HCT116 (cell line): ENCODE measurements at regions not wholly inside any gene's neighbourhood (a gene's known extent, or its start where the extent isn't known, plus 50 kb on each side); places are given as distances from the start of the nearest gene placed in this dataset.

Experiments used
- ATAC-seq: fragments of 200-7000 bp; cut with Tn5 transposase; 2 replicates; pipeline ENCODE4 v1.9.1; 2020; ENCODE audit warnings: mild to moderate bottlenecking, moderate library complexity
- BruUV-seq: library from RNA; stranded (reverse); fragments of 400-500 nt; replicated peaks from 2 replicates; lab custom pipeline; 2021; lab: Mats Ljungman, UMichigan
- CTCF ChIA-PET: fragments of 300-600 bp; sonication (Branson Sonifier 250); formaldehyde crosslinking; loops from one replicate; lab custom pipeline; 2021; ENCODE audit warnings: antibody characterized with exemption; lab: Charles Lee
- POLR2A ChIA-PET: fragments of 300-600, 350-600 bp; sonication (Branson Sonifier 250); formaldehyde crosslinking; loops from one replicate; lab custom pipeline; 2021; ENCODE audit warnings: antibody characterized with exemption; lab: Charles Lee
- RAD21 ChIA-PET, 2 experiments: fragments of 300-600 bp; sonication (Branson Sonifier 250); formaldehyde crosslinking; loops; one replicate each; lab custom pipeline; 2023; ENCODE audit warnings: low total read pairs in 2 of 2; ENCODE audit not compliant: uncharacterized antibody in 2 of 2, unreplicated experiment in 2 of 2, low non-redundant PET in 1 of 2; lab: Charles Lee
- DNase-seq: peaks from one replicate; pipeline ENCODE4 v3.0.0-alpha.2; 2010; ENCODE audit warnings: low read depth, low spot score
- H2AFZ ChIP-seq: fragments of 200-600 bp; shearing (Covaris generic), sonication (generic); 2 replicates; pipeline ENCODE4 v1.6.1; 2017; ENCODE audit warnings: low read depth, mixed run types, mixed read lengths, antibody characterized with exemption, low read length; ENCODE audit not compliant: poor library complexity, severe bottlenecking
- H3K27ac ChIP-seq: 2 replicates; pipeline ENCODE4 v1.5.1; 2012; ENCODE audit warnings: low read depth, low read length
- H3K27me3 ChIP-seq: fragments of 200-600 bp; sonication (generic); 2 replicates; pipeline ENCODE4 v1.6.1; 2016; ENCODE audit warnings: mixed run types, low read length, mixed read lengths; ENCODE audit not compliant: insufficient read depth
- H3K36me3 ChIP-seq, 2 experiments: fragments of 200-500 bp in 1 of 2; fragments of 200-600 bp in 1 of 2; sonication (Bioruptor generic) in 1 of 2; sonication (generic) in 1 of 2; 2 replicates each; pipeline versions ENCODE4 v1.5.1 to v1.6.1; 2014 to 2016; ENCODE audit warnings: low read length in 2 of 2, inconsistent platforms in 1 of 2, mixed read lengths in 1 of 2, mixed run types in 1 of 2; ENCODE audit not compliant: insufficient read depth in 2 of 2, control insufficient read depth in 1 of 2
- H3K4me1 ChIP-seq, 2 experiments: fragments of 200-600 bp in 1 of 2; sonication (generic) in 1 of 2; 2 replicates each; pipeline versions ENCODE4 v1.5.1 to v1.6.1; 2012 to 2017; ENCODE audit warnings: low read length in 2 of 2, inconsistent platforms in 1 of 2, mild to moderate bottlenecking in 1 of 2, mixed read lengths in 1 of 2, mixed run types in 1 of 2, moderate library complexity in 1 of 2; ENCODE audit not compliant: insufficient read depth in 2 of 2, control insufficient read depth in 1 of 2
- H3K4me2 ChIP-seq: fragments of 200-600 bp; sonication (generic); 2 replicates; pipeline ENCODE4 v1.6.1; 2017; ENCODE audit warnings: mixed run types, low read length, mixed read lengths
- H3K4me3 ChIP-seq, 2 experiments: fragments of 200-600 bp in 1 of 2; sonication (generic) in 1 of 2; replicated peaks in 1 of 2; 2 replicates each; pipeline ENCODE4 v1.5.1; 2011 to 2016; ENCODE audit warnings: low read length in 2 of 2, control low read depth in 1 of 2, low read depth in 1 of 2, mild to moderate bottlenecking in 1 of 2, mixed read lengths in 1 of 2, mixed run types in 1 of 2
- H3K79me2 ChIP-seq: fragments of 200-600 bp; sonication (generic); 2 replicates; pipeline ENCODE4 v1.6.1; 2017; ENCODE audit warnings: mild to moderate bottlenecking, mixed run types, low read length, moderate library complexity, mixed read lengths; ENCODE audit not compliant: insufficient read depth
- H3K9ac ChIP-seq: fragments of 200-600 bp; sonication (generic); 2 replicates; pipeline ENCODE4 v1.6.1; 2016; ENCODE audit warnings: low read length, mixed read lengths
- H3K9me2 ChIP-seq: fragments of 200-600 bp; sonication (generic), shearing (Covaris generic); 2 replicates; pipeline ENCODE4 v1.6.1; 2017; ENCODE audit warnings: mixed run types, mild to moderate bottlenecking, moderate library complexity; ENCODE audit not compliant: insufficient read depth
- H3K9me3 ChIP-seq, 2 experiments: fragments of 200-500 bp in 1 of 2; fragments of 200-600 bp in 1 of 2; sonication (Bioruptor generic) in 1 of 2; sonication (generic) in 1 of 2; 2 replicates each; pipeline ENCODE4 v1.6.1; 2014 to 2017; ENCODE audit warnings: low read length in 2 of 2, mixed read lengths in 2 of 2, inconsistent platforms in 1 of 2, low read depth in 1 of 2, mild to moderate bottlenecking in 1 of 2, mixed run types in 1 of 2, moderate library complexity in 1 of 2; ENCODE audit not compliant: control insufficient read depth in 1 of 2, insufficient read depth in 1 of 2
- H4K20me1 ChIP-seq: fragments of 200-600 bp; sonication (generic), shearing (Covaris generic); 2 replicates; pipeline ENCODE4 v1.6.1; 2017; ENCODE audit warnings: mixed run types, mild to moderate bottlenecking, moderate library complexity; ENCODE audit not compliant: insufficient read depth
- CBX3 ChIP-seq: IDR thresholded peaks from 2 replicates; pipeline ENCODE4 v1.6.1; 2012; ENCODE audit warnings: low read depth
- CEBPB ChIP-seq: IDR thresholded peaks from 2 replicates; pipeline ENCODE4 v1.6.1; 2012; ENCODE audit warnings: low read depth
- EGR1 ChIP-seq: IDR thresholded peaks from 2 replicates; pipeline ENCODE4 v1.6.1; 2012; ENCODE audit warnings: low read depth
- ELF1 ChIP-seq: IDR thresholded peaks from 2 replicates; pipeline ENCODE4 v1.6.1; 2012; ENCODE audit warnings: low read depth, borderline replicate concordance
- EZH2phosphoT487 ChIP-seq: fragments of 200-600 bp; IDR thresholded peaks from 2 replicates; pipeline ENCODE4 v1.6.1; 2018; ENCODE audit warnings: antibody characterized with exemption, borderline replicate concordance
- FOSL1 ChIP-seq: IDR thresholded peaks from 2 replicates; pipeline ENCODE4 v1.6.1; 2012; ENCODE audit warnings: low read depth
- JUND ChIP-seq: IDR thresholded peaks from 2 replicates; pipeline ENCODE4 v1.6.1; 2012
- MAX ChIP-seq: IDR thresholded peaks from 2 replicates; pipeline ENCODE4 v1.6.1; 2012
- POLR2AphosphoS5 ChIP-seq: IDR thresholded peaks from 2 replicates; pipeline ENCODE4 v1.6.1; 2011; ENCODE audit warnings: mild to moderate bottlenecking, low read depth, low read length, moderate library complexity
- REST ChIP-seq: IDR thresholded peaks from 2 replicates; pipeline ENCODE4 v1.6.1; 2012; ENCODE audit warnings: low read depth
- SP1 ChIP-seq: IDR thresholded peaks from 2 replicates; pipeline ENCODE4 v1.6.1; 2012; ENCODE audit warnings: low read depth
- SRF ChIP-seq: IDR thresholded peaks from 2 replicates; pipeline ENCODE4 v1.6.1; 2012; ENCODE audit warnings: low read depth
- TCF7L2 ChIP-seq: IDR thresholded peaks from 2 replicates; pipeline ENCODE4 v1.7.0; 2011; ENCODE audit warnings: borderline replicate concordance, inconsistent platforms; ENCODE audit not compliant: insufficient read depth, insufficient read length; ENCODE audit errors: extremely low read depth
- intact Hi-C: fragments of 100-400 bp; cut with micrococcal nuclease; formaldehyde crosslinking; loops from 2 replicates; pipeline ENCODE4 v1.10.0; 2022

- no peaks in the 10 kb centered on the region for H3K9me3 ChIP-seq
- H3K9ac ChIP-seq: no peak overlapping the region
- no peak overlapping the region for H3K4me3 ChIP-seq
- intact Hi-C loops: no loop called here
- TF ChIP-seq JUND (no peak), CBX3 (no peak), FOSL1 (no peak), SP1 (no peak), ELF1 (no peak), MAX (no peak), SRF (no peak), CEBPB (no peak), EGR1 (no peak), TCF7L2 (no peak), REST (no peak), POLR2AphosphoS5 (no peak), EZH2phosphoT487 (no peak)
- TF ChIP-seq, all 23 proteins: peak for 0
- no peak for ATAC-seq
- DNase-seq: no peak
- Histone ChIP-seq H3K79me2 (no peaks in the 10 kb centered on the region), H3K27ac (no peak overlapping the region), H3K9me2 (no peaks in the 10 kb centered on the region), H2AFZ (no peak overlapping the region), H3K4me1 (peaks cover 3 to 18% of the 10 kb centered on the region in 2 experiments; a peak in 3 of 4 replicates), H3K36me3 (no peaks in the 10 kb centered on the region), H4K20me1 (no peaks in the 10 kb centered on the region), H3K27me3 (no peaks in the 10 kb centered on the region), H3K4me2 (no peak overlapping the region)
- BruUV-seq: no TSS peak
- RAD21 ChIA-PET: no interaction called here
- CTCF ChIA-PET: interaction anchor here (1.3 kb wide), 1 partner anchor 14 kb away, joined by 6 read pairs; no protein-coding TSS in a partner anchor
- POLR2A ChIA-PET: no interaction called here
These were observed 74.1 kb upstream of the AMPD3 start for GRCh38 chr11:10380921-10381320.
